ENCODE measurements at regions not wholly inside any gene's neighbourhood (a gene's known extent, or its start where the extent isn't known, plus 50 kb on each side); places are given as distances from the start of the nearest gene placed in this dataset.
A peak's percentile ranks its signal among the peaks of the same experiment; 100 is the strongest.
"Not testable (repeated sequence)": the region's sequence is repeated elsewhere in the genome, so short reads cannot be mapped to it uniquely, and the experiment has no call there.

GRCh38 chr3:73228959-73229358 is 167.5 kb downstream of the EBLN2 start:
- DNase-seq: peak; percentile 44

DNA sequence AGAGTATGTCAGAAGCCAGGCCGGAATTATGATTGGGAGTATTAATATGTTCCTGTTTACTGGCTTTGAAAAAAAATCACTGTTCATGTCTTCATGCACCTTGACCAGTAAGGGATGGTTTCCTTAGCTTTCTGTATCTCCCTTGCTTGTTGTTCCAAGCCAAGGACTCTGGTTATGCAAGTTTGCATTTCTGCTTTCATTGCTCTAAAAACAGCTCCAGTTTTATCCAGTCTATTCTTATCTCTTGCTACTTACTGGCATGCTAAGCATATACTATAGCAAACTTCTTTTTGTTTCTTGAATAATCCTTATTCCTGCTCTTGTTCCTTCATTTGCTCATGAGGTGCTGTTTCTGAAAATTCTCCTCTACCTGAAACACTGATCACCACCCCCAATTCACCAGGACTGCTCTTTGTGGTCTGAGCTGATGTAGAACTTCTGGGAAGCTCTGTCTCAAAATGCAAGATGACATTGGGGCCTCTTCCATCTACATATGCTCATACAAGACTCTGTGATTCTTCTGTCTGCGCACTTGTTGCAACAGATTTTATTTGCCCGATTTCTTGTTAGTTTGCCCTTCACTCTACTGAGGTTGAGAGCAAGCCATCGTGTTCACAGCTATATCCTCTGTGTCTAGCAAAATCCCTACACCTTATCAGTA is 173.0 kb downstream of the EBLN2 start:
- DNase-seq: no peak

DNA sequence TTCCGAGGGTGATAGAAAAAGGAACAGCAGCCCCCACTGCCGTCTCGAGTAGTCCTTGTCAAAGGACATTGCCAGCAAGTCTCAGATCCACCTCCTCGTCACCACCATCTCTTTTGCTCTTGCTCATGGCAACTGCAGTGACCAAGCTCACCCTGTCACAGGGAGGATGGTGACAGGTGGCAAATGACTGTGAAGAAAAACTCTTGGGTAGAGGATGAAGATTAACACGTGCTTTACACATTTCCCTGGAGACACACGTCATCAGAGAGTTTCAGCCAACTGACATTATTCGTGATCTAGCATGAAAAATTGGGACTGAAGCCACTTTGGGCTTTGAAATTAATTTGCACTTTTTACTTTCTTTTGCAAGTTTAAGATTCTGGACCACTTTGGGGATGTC is 174.3 kb downstream of the EBLN2 start:
- DNase-seq: no peak

DNA sequence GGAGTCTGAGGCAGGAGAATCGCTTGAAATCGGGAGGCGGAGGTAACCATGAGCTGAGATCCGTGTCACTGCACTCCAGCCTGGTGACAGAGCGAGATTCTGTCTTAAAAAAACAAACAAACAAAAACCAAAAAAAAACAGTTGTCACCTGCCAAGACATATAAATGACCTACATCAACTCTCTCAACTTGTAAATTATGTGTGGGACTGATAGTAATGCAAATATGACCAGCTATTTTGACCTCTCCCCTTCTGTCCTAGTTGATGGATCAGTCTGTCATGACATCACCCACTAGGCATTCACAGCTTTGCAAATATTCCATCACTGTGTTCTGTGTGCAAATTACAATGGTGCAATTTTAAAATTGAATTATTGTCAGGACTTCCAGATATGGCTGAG is 175.4 kb downstream of the EBLN2 start:
- no peak for DNase-seq

- DNase-seq: no peak
These were observed 182.3 kb downstream of the EBLN2 start for GRCh38 chr3:73243740-73244139.

DNA sequence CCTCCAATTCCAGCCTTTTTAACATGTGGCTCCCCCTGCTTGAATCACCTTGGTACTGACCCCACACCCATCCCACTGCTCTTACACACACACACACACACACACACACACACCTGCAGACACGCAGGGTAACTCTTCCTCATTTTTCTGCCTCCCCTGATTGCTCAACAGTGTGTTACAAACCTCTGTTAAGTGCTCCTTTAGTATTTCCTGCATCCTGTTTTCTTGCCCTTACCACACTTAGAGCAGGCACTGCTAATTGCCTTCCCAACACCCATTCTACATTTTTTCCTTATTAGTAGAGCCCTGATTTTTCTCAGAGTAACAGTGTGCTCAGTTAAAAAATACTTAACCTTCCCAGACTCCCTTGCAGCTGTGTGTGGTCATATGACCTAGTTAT is 184.0 kb downstream of the EBLN2 start:
- no peak for DNase-seq

- no peak for DNase-seq
These were observed 187.6 kb downstream of the EBLN2 start for GRCh38 chr3:73249047-73249446.

- DNase-seq: no peak
These were observed 192.6 kb downstream of the EBLN2 start for GRCh38 chr3:73254062-73254461.

- no peak for DNase-seq
These were observed 194.2 kb downstream of the EBLN2 start for GRCh38 chr3:73255609-73256029.

DNA sequence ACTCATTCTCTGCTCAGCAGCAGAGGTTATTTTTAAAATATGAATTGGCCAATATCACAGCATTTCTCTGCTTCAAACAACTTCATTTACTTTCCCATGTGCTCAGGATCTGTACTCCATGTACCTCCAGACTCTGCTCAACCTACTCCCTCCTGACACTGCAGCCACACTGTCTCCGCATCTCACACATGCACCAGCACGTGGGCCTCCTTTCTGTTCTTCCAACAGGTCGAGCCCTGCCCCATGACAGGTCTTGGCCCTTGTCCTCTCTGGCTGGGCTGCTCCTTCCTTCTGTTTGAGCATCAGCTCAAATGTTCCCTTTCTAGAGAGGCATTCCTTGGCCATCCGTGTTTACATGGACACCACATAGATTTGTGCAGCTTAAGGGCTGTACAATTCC is 195.7 kb downstream of the EBLN2 start:
- DNase-seq: no peak

GRCh38 chr3:73258057-73258456 is 196.6 kb downstream of the EBLN2 start:
- no peak for DNase-seq

GRCh38 chr3:73259291-73259690 is 197.8 kb downstream of the EBLN2 start:
- peak; percentile 40 for DNase-seq

DNA sequence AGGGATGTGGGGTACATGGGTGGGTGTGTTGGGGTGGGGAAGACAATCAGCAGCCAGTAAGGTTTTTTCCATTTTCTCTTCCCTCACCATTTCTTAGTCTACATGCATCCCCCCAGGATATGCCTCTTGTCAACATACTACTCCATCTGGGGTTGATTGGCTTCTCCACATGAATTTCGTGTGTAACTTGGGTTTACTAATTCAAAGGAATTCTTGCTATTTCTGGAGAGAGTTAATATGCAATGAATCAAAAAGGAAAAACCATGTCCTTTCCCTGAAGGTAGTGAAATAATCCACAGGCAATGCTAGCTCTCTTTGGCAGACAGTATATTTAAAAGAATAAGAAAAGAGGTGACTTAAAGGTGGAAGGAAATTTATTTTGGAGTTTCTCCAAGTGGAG is 198.4 kb downstream of the EBLN2 start:
- DNase-seq: no peak

- DNase-seq: not testable (repeated sequence)
These were observed 205.1 kb downstream of the EBLN2 start for GRCh38 chr3:73266558-73266957.

- DNase-seq: not testable (repeated sequence)
These were observed 207.7 kb downstream of the EBLN2 start for GRCh38 chr3:73269126-73269525.

DNA sequence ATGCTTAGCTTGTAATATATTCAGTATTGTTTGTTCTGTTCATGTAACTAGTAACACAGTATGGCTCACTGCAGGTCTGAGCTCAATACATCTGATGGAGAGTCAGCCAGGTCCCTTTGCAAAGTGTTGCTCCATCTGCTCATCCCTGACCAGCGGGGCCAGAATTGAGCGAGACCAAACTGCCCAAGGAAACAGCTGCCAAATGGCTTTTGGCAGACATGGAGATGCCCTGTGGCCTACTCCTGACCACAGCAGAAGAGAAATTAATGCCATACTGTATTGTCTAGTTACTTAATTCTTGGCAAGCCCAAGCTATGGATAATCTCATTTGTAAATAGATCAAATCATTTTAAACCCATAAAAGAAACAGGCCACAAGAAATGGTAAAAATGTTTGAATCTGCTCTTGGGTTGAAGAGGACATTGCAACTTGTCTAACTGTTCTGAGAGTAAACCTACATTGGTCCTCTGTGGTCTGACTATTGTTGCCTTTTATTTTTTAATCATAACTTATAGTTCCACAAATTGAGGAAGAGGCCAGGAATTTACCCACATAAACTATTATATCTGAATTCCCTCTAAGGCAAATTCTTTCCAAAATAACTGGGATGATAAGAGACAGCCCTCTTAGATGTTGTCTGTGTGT is 209.5 kb downstream of the EBLN2 start:
- DNase-seq: no peak

- no peak for DNase-seq
These were observed 211.9 kb downstream of the EBLN2 start for GRCh38 chr3:73273341-73273740.

DNA sequence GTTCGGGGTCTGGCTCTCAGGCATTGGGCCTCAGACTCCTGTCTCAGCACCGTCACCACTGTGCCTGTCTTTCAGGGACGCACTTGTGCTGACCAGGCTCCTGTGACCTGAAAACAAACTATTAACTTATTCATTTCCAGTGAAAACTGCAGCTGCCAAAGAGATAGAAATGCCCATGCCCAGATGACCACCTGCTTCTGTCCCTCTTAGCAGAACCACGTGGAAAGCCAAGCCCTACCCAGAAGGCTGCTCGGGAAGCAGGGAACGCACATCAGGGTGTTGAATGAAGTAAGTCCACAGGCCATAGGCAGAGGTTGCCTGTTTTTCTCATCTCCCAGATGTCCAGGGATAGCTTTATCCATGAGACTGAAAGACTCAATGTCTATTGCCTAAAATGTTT is 219.3 kb downstream of the EBLN2 start:
- DNase-seq: no peak

DNA sequence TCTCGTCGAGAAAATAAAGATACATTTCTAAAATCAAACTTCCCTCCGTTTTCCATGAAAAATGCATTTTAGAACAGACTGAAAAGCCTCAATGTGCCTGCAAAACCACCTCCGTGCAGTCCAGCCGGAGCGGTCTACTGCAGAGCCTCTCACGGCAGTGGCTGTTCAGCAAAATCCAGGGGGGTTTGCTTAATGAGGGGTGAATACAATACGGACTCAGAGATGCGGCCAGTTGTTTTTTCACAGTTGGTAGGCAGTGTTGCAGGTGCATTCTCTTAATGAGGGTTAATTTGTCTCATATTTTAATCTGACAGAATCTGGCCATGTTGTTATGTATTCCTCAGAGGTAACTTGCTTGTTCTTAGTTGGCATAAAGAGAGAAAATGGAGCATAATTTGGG is 223.0 kb downstream of the EBLN2 start:
- peak; percentile 73 for DNase-seq

DNA sequence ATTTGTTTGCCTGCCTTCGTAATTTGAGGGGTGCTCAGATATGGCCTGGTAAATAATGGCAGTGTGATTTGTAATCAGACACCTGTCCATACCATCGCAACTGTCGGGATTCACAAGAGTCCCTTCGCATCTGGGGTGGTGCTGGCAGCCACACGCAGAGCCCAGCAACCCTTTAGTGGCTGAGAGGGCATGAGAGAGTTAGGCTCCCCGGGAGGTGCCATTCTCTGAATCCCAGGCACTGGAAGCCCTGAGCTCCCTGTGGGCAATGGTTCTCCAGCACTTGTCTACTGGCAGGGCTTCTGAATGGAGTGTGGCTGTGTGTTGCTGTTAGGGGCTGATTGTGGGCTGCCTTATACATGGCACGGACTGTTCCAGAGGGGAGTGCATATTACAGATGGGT is 230.1 kb downstream of the EBLN2 start:
- no peak for DNase-seq

DNA sequence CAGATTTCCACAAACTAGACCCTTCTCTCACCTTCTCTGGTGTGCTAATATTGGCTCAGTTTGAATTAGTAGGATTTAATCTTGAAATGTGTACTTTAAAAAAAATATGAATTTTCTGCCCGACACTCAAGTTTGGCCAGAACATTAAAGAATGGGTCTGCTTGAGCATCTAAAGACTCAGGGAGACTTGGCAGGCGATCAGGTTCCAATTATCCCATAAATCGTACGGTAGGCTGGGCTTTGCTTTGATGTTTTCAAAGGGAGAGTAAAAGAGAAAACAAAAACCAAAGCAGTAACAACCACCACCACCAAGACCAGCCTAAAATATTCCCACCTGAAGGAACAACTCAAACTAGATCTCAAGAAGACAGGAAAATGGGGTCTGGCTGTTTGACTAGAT is 230.8 kb downstream of the EBLN2 start:
- DNase-seq: no peak

DNA sequence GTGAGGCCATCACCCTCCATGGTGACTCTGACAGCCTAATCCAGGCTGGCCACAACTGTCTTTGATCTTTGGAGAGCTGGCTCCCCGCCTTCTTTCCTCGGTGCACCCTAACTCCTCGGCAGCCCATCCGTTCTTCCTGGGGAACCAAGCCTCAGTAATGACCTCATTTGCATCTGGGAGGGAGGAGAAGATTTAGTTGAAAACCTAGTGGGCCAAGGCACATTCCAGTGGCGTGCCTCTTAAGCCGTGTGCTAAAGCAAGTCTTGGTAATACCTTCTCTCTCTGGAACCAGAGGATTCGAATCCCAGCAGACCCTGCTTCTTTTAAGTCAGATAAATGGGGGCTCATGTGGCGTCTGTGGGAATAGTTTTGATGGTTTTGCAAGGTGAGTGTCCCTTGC is 233.1 kb downstream of the EBLN2 start:
- DNase-seq: no peak

DNA sequence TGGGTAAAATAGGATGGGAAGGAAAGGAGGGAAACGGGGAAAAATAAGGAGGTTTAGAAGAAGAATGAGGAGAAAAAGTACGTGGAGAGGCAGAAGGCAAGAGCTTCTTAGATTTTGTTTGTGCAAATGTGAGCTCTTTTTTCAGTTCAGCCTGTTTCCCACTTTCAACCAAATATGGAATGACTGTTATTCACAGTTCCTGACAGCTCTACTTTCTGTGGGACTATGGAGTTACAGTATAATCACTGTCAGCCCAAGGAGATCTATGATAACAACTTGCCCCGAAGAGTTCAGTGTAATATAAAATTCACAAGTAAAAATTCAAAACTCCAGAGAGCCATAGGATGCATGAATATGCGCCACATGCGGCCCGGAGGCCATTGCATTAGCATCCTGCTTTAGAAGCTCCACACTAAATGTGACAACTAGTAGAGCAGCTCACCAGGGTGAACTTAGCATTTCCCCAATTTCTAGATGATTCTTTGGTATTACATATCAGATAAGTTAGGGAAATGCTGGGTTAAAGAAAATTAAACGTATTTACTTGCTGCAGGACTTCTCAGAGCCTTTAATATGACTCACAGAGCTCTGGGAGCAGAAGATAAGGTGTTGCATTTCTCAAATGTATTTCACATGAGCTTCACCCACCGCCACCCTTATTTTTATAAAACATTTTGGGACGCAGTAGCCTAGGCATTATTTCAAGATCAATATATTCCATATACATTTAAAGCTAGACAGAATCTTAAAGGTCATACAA is 234.6 kb downstream of the EBLN2 start:
- no peak for DNase-seq

- DNase-seq: no peak
These were observed 235.4 kb downstream of the EBLN2 start for GRCh38 chr3:73296859-73297258.

Data from retina (tissue), 1 donor.